ENCODE measurements at regions not wholly inside any gene's neighbourhood (a gene's known extent, or its start where the extent isn't known, plus 50 kb on each side); places are given as distances from the start of the nearest gene placed in this dataset.

GRCh38 chr14:71244341-71244740 is 337.1 kb downstream of the PCNX1 start:
- H3K4me1 ChIP-seq (ENCODE audit: control insufficient read depth, extremely low read depth, insufficient read depth, low read length): peaks cover 12% of the 10 kb centered on the region

GRCh38 chr14:71245659-71246361 is 338.6 kb downstream of the PCNX1 start:
- intact Hi-C loops (cut with micrococcal nuclease): no loop called here

More at GRCh38 chr14:71244341-71244740, 337.1 kb downstream of the PCNX1 start:
- ChIA-PET POLR2A (no interaction called here), CTCF (no interaction called here)
- H3K27ac ChIP-seq (ENCODE audit: insufficient read depth, low read depth, low read length): no peak overlapping the region
- no peaks in the 10 kb centered on the region for H3K9me3 ChIP-seq (replicated peaks; ENCODE audit: control insufficient read depth, insufficient read depth, low read length)
- no peak for FAIRE-seq
- no peak overlapping the region for H2AFZ ChIP-seq (ENCODE audit: low read depth, low read length)
- dilution Hi-C loops (cut with MboI; ENCODE audit: extremely low pct_ligation_motif_present, low sequenced_read_pairs): no loop called here
- H3K79me2 ChIP-seq (ENCODE audit: control insufficient read depth, insufficient read depth, low read length): no peaks in the 10 kb centered on the region
- no peaks in the 10 kb centered on the region for H3K27me3 ChIP-seq (ENCODE audit: control insufficient read depth in 2 of 2, insufficient read depth in 2 of 2, low read length in 2 of 2)
- H3K4me3 ChIP-seq (replicated peaks in 1 of 3; ENCODE audit: insufficient read depth in 1 of 3, low read depth in 1 of 3, low read length in 3 of 3): no peak overlapping the region
- H3K9me1 ChIP-seq (replicated peaks; ENCODE audit: control insufficient read depth, extremely low read depth, insufficient read depth, low read length): no peaks in the 10 kb centered on the region
- H3K9ac ChIP-seq (replicated peaks; ENCODE audit: extremely low read depth, insufficient read depth, low read length): no peak overlapping the region
- DNase-seq (ENCODE audit: low read depth, low spot score): no peak
- no peaks in the 10 kb centered on the region for H4K20me1 ChIP-seq (replicated peaks; ENCODE audit: control insufficient read depth, extremely low read depth, insufficient read depth, low read length)
- no peak overlapping the region for H3K4me2 ChIP-seq (ENCODE audit: insufficient read depth, low read length)
- no peaks in the 10 kb centered on the region for H3K36me3 ChIP-seq (ENCODE audit: control insufficient read depth in 2 of 2, extremely low read depth in 1 of 2, insufficient read depth in 2 of 2, low read length in 2 of 2)
- intact Hi-C loops (cut with micrococcal nuclease): no loop called here
- no TSS peak for BruUV-seq (replicated peaks)
- TF ChIP-seq MAX (IDR thresholded peaks at IDR 0.05; ENCODE audit: insufficient read depth, insufficient read length): no peak
- no peak for TF ChIP-seq GATA2 (IDR thresholded peaks at IDR 0.05; ENCODE audit: insufficient read depth, insufficient read length, low read depth, low read length)
- TF ChIP-seq JUN (IDR thresholded peaks at IDR 0.05; ENCODE audit: borderline replicate concordance, insufficient read depth, insufficient read length, low read depth): no peak
- no peak for TF ChIP-seq MYC (IDR thresholded peaks at IDR 0.05; ENCODE audit: low read depth, low read length)
- TF ChIP-seq POLR2AphosphoS5 (IDR thresholded peaks at IDR 0.05; ENCODE audit: insufficient read depth, low read depth, low read length): no peak

More at GRCh38 chr14:71245659-71246361, 338.6 kb downstream of the PCNX1 start:
- Histone ChIP-seq H3K27me3 (ENCODE audit: control insufficient read depth in 2 of 2, insufficient read depth in 2 of 2, low read length in 2 of 2) (no peaks in the 10 kb centered on the region), H3K36me3 (ENCODE audit: control insufficient read depth in 2 of 2, extremely low read depth in 1 of 2, insufficient read depth in 2 of 2, low read length in 2 of 2) (no peaks in the 10 kb centered on the region), H3K27ac (ENCODE audit: insufficient read depth, low read depth, low read length) (no peak overlapping the region), H3K79me2 (ENCODE audit: control insufficient read depth, insufficient read depth, low read length) (no peaks in the 10 kb centered on the region), H4K20me1 (replicated peaks; ENCODE audit: control insufficient read depth, extremely low read depth, insufficient read depth, low read length) (no peaks in the 10 kb centered on the region), H3K9me3 (replicated peaks; ENCODE audit: control insufficient read depth, insufficient read depth, low read length) (no peaks in the 10 kb centered on the region), H3K4me2 (ENCODE audit: insufficient read depth, low read length) (no peak overlapping the region), H2AFZ (ENCODE audit: low read depth, low read length) (no peak overlapping the region), H3K4me1 (ENCODE audit: control insufficient read depth, extremely low read depth, insufficient read depth, low read length) (peaks cover 12% of the 10 kb centered on the region), H3K9ac (replicated peaks; ENCODE audit: extremely low read depth, insufficient read depth, low read length) (no peak overlapping the region), H3K9me1 (replicated peaks; ENCODE audit: control insufficient read depth, extremely low read depth, insufficient read depth, low read length) (no peaks in the 10 kb centered on the region), H3K4me3 (replicated peaks in 1 of 3; ENCODE audit: insufficient read depth in 1 of 3, low read depth in 1 of 3, low read length in 3 of 3) (no peak overlapping the region)
- no peak for DNase-seq (ENCODE audit: low read depth, low spot score)
- FAIRE-seq: no peak
- dilution Hi-C loops (cut with MboI; ENCODE audit: extremely low pct_ligation_motif_present, low sequenced_read_pairs): no loop called here
- POLR2A ChIA-PET: no interaction called here
- TF ChIP-seq MAX (IDR thresholded peaks at IDR 0.05; ENCODE audit: insufficient read depth, insufficient read length) (no peak), GATA2 (IDR thresholded peaks at IDR 0.05; ENCODE audit: insufficient read depth, insufficient read length, low read depth, low read length) (no peak), JUN (IDR thresholded peaks at IDR 0.05; ENCODE audit: borderline replicate concordance, insufficient read depth, insufficient read length, low read depth) (no peak), FOS (IDR thresholded peaks at IDR 0.05; ENCODE audit: borderline replicate concordance, insufficient read depth, low read length) (no peak), POLR2A (IDR thresholded peaks at IDR 0.05; ENCODE audit: low read depth, low read length) (no peak), CTCF (IDR thresholded peaks at IDR 0.05; ENCODE audit: extremely low read depth in 1 of 2, insufficient read depth in 1 of 2, low read depth in 1 of 2, low read length in 2 of 2) (no peak), EZH2 (IDR thresholded peaks at IDR 0.05; ENCODE audit: borderline replicate concordance, low read depth, low read length, severe bottlenecking) (no peak), POLR2AphosphoS5 (IDR thresholded peaks at IDR 0.05; ENCODE audit: insufficient read depth, low read depth, low read length) (no peak), MYC (IDR thresholded peaks at IDR 0.05; ENCODE audit: low read depth, low read length) (no peak)
- BruUV-seq (replicated peaks): no TSS peak
- CTCF ChIA-PET: no interaction called here
